SK-N-SH (cell line): ENCODE measurements at regions not wholly inside any gene's neighbourhood (a gene's known extent, or its start where the extent isn't known, plus 50 kb on each side); places are given as distances from the start of the nearest gene placed in this dataset.

Experiments
- ELF1 ChIP-seq: IDR thresholded peaks from 2 replicates; pipeline ENCODE4 v1.4.0; 2012
- EP300 ChIP-seq, 2 experiments: IDR thresholded peaks; 2 replicates each; pipeline versions ENCODE4 v1.4.0 to v1.6.1; 2012; ENCODE audit warnings: borderline replicate concordance in 1 of 2, low read depth in 1 of 2, low read length in 1 of 2
- GATA2 ChIP-seq: sonication (generic); formaldehyde crosslinking; IDR thresholded peaks from 2 replicates; pipeline ENCODE4 v1.5.0; 2020; ENCODE audit warnings: mild to moderate bottlenecking, missing genetic modification reagents
- SMC3 ChIP-seq: IDR thresholded peaks from 2 replicates; pipeline ENCODE4 v1.6.1; 2012; ENCODE audit warnings: low read depth, low read length, improper control_type of control experiment
- TAF1 ChIP-seq: IDR thresholded peaks from 2 replicates; pipeline ENCODE4 v1.6.1; 2012; ENCODE audit warnings: low read depth, mild to moderate bottlenecking, low read length, moderate library complexity, borderline replicate concordance
- USF2 ChIP-seq: fragments of 150-350 bp; IDR thresholded peaks from 2 replicates; pipeline ENCODE4 v1.6.1; 2017; ENCODE audit warnings: antibody characterized with exemption, low read length, low read depth, borderline replicate concordance
- TF ChIP-seq, protein P1 (sequence below): fragments of 200-600 bp; sonication (generic); IDR thresholded peaks from 2 replicates; pipeline ENCODE4 v1.6.1; 2017; ENCODE audit warnings: antibody characterized with exemption, mild to moderate bottlenecking, moderate library complexity

DNA sequence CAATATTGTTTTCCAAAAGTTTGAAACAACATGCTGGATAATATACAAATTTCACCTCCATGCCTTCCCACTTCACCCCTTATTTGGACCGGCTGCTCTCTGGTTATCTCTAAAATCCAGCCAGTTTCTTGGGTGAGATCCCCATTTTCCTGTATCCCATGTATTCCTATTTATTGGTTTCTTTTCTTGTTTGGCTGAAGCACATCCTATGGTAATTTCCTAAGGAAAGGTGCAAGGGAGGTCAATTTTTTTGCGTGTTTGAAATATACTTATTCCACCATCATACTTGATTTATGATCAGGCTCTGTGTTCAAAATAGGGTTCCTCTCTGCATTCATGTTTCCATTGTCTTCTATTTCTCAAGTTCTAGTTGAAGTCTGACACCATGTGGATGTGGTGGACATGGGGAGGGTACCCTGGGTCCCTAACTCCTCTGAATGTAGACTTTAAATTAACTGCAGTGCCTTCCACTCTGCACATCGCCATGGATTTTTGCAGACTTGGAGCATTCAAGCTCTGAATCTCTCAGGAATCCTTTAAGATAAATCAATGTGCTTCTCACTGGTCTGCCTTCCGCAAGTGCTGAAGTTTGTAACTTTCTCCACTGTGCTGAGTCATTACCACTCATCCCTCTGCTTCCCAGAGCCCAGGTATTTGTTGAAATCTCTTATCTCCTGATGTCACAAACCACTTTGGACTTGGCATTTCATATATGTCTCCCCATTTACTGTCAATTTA, 52.1 kb upstream of the TLE3 start:
- TF ChIP-seq TAF1 (no peak), ELF1 (no peak), EP300 (IDR thresholded peaks at IDR 0.05; ENCODE audit: borderline replicate concordance in 1 of 2, low read depth in 1 of 2, low read length in 1 of 2) (peak in 1 of 2 experiments; percentile 52; a peak in 1 of 4 replicates), USF2 (no peak), GATA2 (CRISPR knock-in tag) (no peak), SMC3 (no peak)
- TF ChIP-seq, protein P1, sequence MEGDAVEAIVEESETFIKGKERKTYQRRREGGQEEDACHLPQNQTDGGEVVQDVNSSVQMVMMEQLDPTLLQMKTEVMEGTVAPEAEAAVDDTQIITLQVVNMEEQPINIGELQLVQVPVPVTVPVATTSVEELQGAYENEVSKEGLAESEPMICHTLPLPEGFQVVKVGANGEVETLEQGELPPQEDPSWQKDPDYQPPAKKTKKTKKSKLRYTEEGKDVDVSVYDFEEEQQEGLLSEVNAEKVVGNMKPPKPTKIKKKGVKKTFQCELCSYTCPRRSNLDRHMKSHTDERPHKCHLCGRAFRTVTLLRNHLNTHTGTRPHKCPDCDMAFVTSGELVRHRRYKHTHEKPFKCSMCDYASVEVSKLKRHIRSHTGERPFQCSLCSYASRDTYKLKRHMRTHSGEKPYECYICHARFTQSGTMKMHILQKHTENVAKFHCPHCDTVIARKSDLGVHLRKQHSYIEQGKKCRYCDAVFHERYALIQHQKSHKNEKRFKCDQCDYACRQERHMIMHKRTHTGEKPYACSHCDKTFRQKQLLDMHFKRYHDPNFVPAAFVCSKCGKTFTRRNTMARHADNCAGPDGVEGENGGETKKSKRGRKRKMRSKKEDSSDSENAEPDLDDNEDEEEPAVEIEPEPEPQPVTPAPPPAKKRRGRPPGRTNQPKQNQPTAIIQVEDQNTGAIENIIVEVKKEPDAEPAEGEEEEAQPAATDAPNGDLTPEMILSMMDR, result no peak
